GM12878 (cell line): ENCODE measurements at regions not wholly inside any gene's neighbourhood (a gene's known extent, or its start where the extent isn't known, plus 50 kb on each side); places are given as distances from the start of the nearest gene placed in this dataset.

Source experiments
- REST ChIP-seq: IDR thresholded peaks from 2 replicates; pipeline ENCODE4 v1.6.1; 2012; ENCODE audit warnings: mild to moderate bottlenecking, low read depth, low read length
- TAF1 ChIP-seq: IDR thresholded peaks from 2 replicates; pipeline ENCODE4 v1.6.1; 2011; ENCODE audit warnings: mild to moderate bottlenecking, low read depth, low read length, borderline replicate concordance
- ZNF274 ChIP-seq: IDR thresholded peaks from one replicate; pipeline ENCODE4 v1.8.0; 2011; ENCODE audit not compliant: insufficient read length, insufficient read depth

- TF ChIP-seq REST (no peak), ZNF274 (no peak), TAF1 (no peak)
Measured at GRCh38 chr17:72461757-72462156, 340.9 kb downstream of the SOX9 start.
